ENCODE measurements at regions not wholly inside any gene's neighbourhood (a gene's known extent, or its start where the extent isn't known, plus 50 kb on each side); places are given as distances from the start of the nearest gene placed in this dataset.

DNA sequence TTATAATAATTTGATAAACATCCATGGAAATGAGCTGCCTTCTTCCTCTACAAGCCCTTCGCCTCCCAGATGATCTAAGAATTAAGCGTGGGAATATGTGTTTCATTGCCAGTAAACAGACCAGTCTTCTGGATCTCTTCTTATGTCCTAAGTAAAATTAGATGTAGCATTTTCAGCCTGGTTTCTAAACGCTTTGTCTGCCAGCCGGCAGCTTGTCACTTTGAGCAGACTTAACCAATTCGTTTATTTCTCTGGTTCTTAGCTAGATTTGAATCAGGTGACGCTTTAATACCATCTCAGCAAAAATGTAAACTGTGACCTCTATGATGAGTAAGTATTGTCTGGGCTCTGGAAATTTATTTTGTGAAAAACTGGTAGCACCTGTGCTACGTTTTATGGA is 380.6 kb upstream of the NUDT12 start:
- no peak overlapping the region for H3K4me3 ChIP-seq (ENCODE audit: low read depth, low read length)
- CTCF ChIA-PET: interaction anchor here (0.6 kb wide), 2 partner anchors 163 to 1022 kb away, joined by 3 read pairs; no protein-coding TSS in a partner anchor
- POLR2A ChIA-PET: no interaction called here
- no peaks in the 10 kb centered on the region for H3K9me3 ChIP-seq (ENCODE audit: control insufficient read depth, insufficient read depth, low read depth, low read length)
- H3K36me3 ChIP-seq (ENCODE audit: control insufficient read depth in 2 of 2, insufficient read depth in 1 of 2, low read length in 2 of 2): no peaks in the 10 kb centered on the region
- no peaks in the 10 kb centered on the region for H3K4me1 ChIP-seq (ENCODE audit: control insufficient read depth, insufficient read depth, low read length)
- TF ChIP-seq ZNF776 (tag by site-specific recombination; IDR thresholded peaks at IDR 0.05; ENCODE audit: borderline replicate concordance): no peak
- TF ChIP-seq ZNF146 (tag by site-specific recombination; IDR thresholded peaks at IDR 0.05): no peak
- H3K27ac ChIP-seq (ENCODE audit: extremely low read depth, low read depth, low read length): no peak overlapping the region

DNA sequence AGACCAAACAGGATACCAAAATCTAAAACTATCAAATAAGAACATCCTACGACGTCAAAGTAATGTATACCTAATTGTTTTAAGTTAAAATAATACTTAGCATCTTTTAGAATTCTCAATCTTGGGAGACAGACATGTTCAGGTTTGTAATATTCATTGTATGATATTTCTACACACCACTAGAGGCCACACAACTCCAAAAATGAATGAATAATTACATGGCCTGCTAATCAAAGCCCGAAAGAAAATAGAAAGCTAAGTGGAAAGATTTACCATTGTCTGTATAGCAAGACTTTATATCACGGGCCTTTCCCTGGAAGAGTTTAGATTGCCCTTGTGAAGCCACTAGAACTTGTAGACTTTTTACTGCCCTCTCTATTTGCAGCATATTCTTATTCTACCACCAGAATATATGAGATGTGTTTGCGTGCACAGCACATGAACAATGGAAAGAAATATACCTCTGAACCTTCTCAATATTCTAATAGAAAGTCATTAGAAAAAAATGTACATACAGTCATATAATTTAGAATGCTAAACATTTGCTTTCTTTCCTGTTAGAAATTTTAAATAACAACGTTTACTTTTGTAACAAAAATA is 380.1 kb upstream of the NUDT12 start:
- ChIA-PET POLR2A (no interaction called here), CTCF (interaction anchor here (0.6 kb wide), 2 partner anchors 163 to 1023 kb away, joined by 3 read pairs; no protein-coding TSS in a partner anchor)
- Histone ChIP-seq H3K4me3 (ENCODE audit: low read depth, low read length) (no peak overlapping the region), H3K9me3 (ENCODE audit: control insufficient read depth, insufficient read depth, low read depth, low read length) (no peaks in the 10 kb centered on the region), H3K36me3 (ENCODE audit: control insufficient read depth in 2 of 2, insufficient read depth in 1 of 2, low read length in 2 of 2) (no peaks in the 10 kb centered on the region), H3K27ac (ENCODE audit: extremely low read depth, low read depth, low read length) (no peak overlapping the region), H3K4me1 (ENCODE audit: control insufficient read depth, insufficient read depth, low read length) (no peaks in the 10 kb centered on the region)
- TF ChIP-seq, protein P1, sequence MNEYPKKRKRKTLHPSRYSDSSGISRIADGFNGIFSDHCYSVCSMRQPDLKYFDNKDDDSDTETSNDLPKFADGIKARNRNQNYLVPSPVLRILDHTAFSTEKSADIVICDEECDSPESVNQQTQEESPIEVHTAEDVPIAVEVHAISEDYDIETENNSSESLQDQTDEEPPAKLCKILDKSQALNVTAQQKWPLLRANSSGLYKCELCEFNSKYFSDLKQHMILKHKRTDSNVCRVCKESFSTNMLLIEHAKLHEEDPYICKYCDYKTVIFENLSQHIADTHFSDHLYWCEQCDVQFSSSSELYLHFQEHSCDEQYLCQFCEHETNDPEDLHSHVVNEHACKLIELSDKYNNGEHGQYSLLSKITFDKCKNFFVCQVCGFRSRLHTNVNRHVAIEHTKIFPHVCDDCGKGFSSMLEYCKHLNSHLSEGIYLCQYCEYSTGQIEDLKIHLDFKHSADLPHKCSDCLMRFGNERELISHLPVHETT (tag by site-specific recombination; IDR thresholded peaks at IDR 0.05): no peak
- TF ChIP-seq EGR2 (tag by site-specific recombination; IDR thresholded peaks at IDR 0.05; ENCODE audit: low read depth) (no peak), ZNF473 (tag by site-specific recombination; IDR thresholded peaks at IDR 0.05) (no peak), SALL2 (tag by site-specific recombination; IDR thresholded peaks at IDR 0.05; ENCODE audit: borderline replicate concordance) (no peak), MEIS1 (CRISPR knock-in tag; IDR thresholded peaks at IDR 0.05; ENCODE audit: borderline replicate concordance) (no peak), ZBTB20 (tag by site-specific recombination; IDR thresholded peaks at IDR 0.05) (no peak), ZBTB8A (tag by site-specific recombination; IDR thresholded peaks at IDR 0.05) (no peak), ZNF544 (tag by site-specific recombination; IDR thresholded peaks at IDR 0.05) (no peak)
- TF ChIP-seq, protein P2, sequence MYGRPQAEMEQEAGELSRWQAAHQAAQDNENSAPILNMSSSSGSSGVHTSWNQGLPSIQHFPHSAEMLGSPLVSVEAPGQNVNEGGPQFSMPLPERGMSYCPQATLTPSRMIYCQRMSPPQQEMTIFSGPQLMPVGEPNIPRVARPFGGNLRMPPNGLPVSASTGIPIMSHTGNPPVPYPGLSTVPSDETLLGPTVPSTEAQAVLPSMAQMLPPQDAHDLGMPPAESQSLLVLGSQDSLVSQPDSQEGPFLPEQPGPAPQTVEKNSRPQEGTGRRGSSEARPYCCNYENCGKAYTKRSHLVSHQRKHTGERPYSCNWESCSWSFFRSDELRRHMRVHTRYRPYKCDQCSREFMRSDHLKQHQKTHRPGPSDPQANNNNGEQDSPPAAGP (tag by site-specific recombination; IDR thresholded peaks at IDR 0.05): no peak
- TF ChIP-seq, protein P3, sequence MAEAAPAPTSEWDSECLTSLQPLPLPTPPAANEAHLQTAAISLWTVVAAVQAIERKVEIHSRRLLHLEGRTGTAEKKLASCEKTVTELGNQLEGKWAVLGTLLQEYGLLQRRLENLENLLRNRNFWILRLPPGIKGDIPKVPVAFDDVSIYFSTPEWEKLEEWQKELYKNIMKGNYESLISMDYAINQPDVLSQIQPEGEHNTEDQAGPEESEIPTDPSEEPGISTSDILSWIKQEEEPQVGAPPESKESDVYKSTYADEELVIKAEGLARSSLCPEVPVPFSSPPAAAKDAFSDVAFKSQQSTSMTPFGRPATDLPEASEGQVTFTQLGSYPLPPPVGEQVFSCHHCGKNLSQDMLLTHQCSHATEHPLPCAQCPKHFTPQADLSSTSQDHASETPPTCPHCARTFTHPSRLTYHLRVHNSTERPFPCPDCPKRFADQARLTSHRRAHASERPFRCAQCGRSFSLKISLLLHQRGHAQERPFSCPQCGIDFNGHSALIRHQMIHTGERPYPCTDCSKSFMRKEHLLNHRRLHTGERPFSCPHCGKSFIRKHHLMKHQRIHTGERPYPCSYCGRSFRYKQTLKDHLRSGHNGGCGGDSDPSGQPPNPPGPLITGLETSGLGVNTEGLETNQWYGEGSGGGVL (tag by site-specific recombination; IDR thresholded peaks at IDR 0.05): no peak

DNA sequence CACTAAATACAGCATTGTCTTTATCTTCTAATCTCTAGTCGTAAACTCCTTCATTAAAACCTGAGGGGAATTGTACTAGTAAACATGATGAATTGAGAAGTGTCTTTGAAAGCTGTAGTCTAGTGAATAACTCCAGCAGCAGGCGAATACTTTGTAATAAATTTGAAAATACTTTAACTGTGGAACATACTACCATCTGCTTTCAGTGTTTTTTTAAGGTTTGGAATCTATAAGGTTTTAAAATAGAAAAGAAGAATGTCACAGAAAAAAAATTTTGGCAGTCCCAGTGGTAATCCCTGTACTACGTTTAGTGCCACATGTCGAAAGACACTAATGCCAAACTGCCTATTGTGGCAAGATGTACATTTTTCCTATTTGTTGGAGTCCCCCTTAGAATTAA is 379.0 kb upstream of the NUDT12 start:
- no peak overlapping the region for H3K4me3 ChIP-seq (ENCODE audit: low read depth, low read length)
- TF ChIP-seq, protein P4, sequence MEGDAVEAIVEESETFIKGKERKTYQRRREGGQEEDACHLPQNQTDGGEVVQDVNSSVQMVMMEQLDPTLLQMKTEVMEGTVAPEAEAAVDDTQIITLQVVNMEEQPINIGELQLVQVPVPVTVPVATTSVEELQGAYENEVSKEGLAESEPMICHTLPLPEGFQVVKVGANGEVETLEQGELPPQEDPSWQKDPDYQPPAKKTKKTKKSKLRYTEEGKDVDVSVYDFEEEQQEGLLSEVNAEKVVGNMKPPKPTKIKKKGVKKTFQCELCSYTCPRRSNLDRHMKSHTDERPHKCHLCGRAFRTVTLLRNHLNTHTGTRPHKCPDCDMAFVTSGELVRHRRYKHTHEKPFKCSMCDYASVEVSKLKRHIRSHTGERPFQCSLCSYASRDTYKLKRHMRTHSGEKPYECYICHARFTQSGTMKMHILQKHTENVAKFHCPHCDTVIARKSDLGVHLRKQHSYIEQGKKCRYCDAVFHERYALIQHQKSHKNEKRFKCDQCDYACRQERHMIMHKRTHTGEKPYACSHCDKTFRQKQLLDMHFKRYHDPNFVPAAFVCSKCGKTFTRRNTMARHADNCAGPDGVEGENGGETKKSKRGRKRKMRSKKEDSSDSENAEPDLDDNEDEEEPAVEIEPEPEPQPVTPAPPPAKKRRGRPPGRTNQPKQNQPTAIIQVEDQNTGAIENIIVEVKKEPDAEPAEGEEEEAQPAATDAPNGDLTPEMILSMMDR (tag by site-specific recombination; IDR thresholded peaks at IDR 0.05): no peak
- no peak for TF ChIP-seq ZNF621 (tag by site-specific recombination; IDR thresholded peaks at IDR 0.05)
- TF ChIP-seq ZSCAN23 (tag by site-specific recombination; IDR thresholded peaks at IDR 0.05): no peak
- TF ChIP-seq ZBTB48 (tag by site-specific recombination; IDR thresholded peaks at IDR 0.05): no peak
- no peak for TF ChIP-seq SP3 (tag by site-specific recombination; IDR thresholded peaks at IDR 0.05)
- no peak for TF ChIP-seq ZNF76 (tag by site-specific recombination; IDR thresholded peaks at IDR 0.05; ENCODE audit: borderline replicate concordance, low read depth)
- no peak for TF ChIP-seq ZNF843 (tag by site-specific recombination; IDR thresholded peaks at IDR 0.05)
- POLR2A ChIA-PET: no interaction called here
- H3K36me3 ChIP-seq (ENCODE audit: control insufficient read depth in 2 of 2, insufficient read depth in 1 of 2, low read length in 2 of 2): no peaks in the 10 kb centered on the region
- no peaks in the 10 kb centered on the region for H3K9me3 ChIP-seq (ENCODE audit: control insufficient read depth, insufficient read depth, low read depth, low read length)
- no peak overlapping the region for H3K27ac ChIP-seq (ENCODE audit: extremely low read depth, low read depth, low read length)
- no peaks in the 10 kb centered on the region for H3K4me1 ChIP-seq (ENCODE audit: control insufficient read depth, insufficient read depth, low read length)
- CTCF ChIA-PET: no interaction called here

Data from HEK293 (cell line).